Thoracic aorta (tissue), 2 donors: ENCODE measurements at regions not wholly inside any gene's neighbourhood (a gene's known extent, or its start where the extent isn't known, plus 50 kb on each side); places are given as distances from the start of the nearest gene placed in this dataset.

Source experiments
- ATAC-seq: fragments of 150-250 bp; one replicate; pipeline ENCODE4 v1.8.0; 2017; ENCODE audit warnings: low read depth; ENCODE audit not compliant: insufficient number of reproducible peaks, low FRiP score
- DNase-seq: peaks from one replicate; pipeline ENCODE4 v3.0.0-alpha.2; 2020; ENCODE audit warnings: low spot score
- H3K27ac ChIP-seq, 2 donors: fragments of 200-600 bp; sonication (generic); 1 replicate in 1 of 2; 2 replicates in 1 of 2; pipeline ENCODE4 v1.5.1; 2016; ENCODE audit warnings: mild to moderate bottlenecking in 2 of 2, moderate library complexity in 2 of 2
- H3K27me3 ChIP-seq: fragments of 200-600 bp; sonication (generic); replicated peaks from 2 replicates; pipeline ENCODE4 v1.6.0; 2016; ENCODE audit warnings: mild to moderate bottlenecking; ENCODE audit not compliant: insufficient read depth
- H3K36me3 ChIP-seq: fragments of 200-600 bp; sonication (generic); one replicate; pipeline ENCODE4 v1.5.1; 2016
- H3K4me1 ChIP-seq, 2 donors: fragments of 200-600 bp; sonication (generic); 1 replicate in 1 of 2; 2 replicates in 1 of 2; pipeline versions ENCODE4 v1.5.1 to v1.6.0; 2016; ENCODE audit warnings: low read depth in 2 of 2, mild to moderate bottlenecking in 1 of 2; ENCODE audit not compliant: control insufficient read depth in 1 of 2
- H3K4me3 ChIP-seq: fragments of 200-600 bp; sonication (generic); 2 replicates; pipeline ENCODE4 v1.5.1; 2016; ENCODE audit warnings: mild to moderate bottlenecking
- H3K9me3 ChIP-seq: fragments of 200-600 bp; sonication (generic); 2 replicates; pipeline ENCODE4 v1.5.1; 2016
- TF ChIP-seq, protein P1 (sequence below): fragments of 200-600 bp; sonication (generic); IDR thresholded peaks from one replicate; pipeline ENCODE4 v1.5.1; 2019; ENCODE audit warnings: antibody characterized with exemption

DNA sequence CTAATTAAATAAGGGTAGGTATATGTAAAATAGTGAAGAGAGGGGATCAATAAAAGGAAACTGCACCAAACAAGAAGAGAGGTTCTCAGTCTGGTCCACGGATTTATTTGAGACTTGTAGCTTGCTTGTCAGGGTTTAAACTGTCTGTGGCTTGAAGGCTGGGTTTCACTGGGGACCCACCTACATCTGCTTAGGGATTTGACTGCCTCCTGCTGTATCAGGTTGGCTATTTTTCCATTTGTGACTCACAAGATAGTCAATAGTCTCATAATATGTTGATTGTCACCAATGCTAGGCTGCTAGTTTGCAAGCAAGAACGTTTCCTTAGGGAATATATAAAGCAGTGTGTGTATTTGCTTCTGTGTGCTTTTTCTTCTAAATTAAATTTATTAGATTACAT lies 1950.7 kb upstream of the IGFBP7 start:
- H3K27me3 ChIP-seq, result no peaks in the 10 kb centered on the region
- no peaks in the 10 kb centered on the region for H3K36me3 ChIP-seq
- H3K9me3 ChIP-seq, result no peaks in the 10 kb centered on the region
- H3K27ac ChIP-seq, result no peak overlapping the region
- no peak for ATAC-seq
- H3K4me1 ChIP-seq, result no peaks in the 10 kb centered on the region
- TF ChIP-seq, protein P1, sequence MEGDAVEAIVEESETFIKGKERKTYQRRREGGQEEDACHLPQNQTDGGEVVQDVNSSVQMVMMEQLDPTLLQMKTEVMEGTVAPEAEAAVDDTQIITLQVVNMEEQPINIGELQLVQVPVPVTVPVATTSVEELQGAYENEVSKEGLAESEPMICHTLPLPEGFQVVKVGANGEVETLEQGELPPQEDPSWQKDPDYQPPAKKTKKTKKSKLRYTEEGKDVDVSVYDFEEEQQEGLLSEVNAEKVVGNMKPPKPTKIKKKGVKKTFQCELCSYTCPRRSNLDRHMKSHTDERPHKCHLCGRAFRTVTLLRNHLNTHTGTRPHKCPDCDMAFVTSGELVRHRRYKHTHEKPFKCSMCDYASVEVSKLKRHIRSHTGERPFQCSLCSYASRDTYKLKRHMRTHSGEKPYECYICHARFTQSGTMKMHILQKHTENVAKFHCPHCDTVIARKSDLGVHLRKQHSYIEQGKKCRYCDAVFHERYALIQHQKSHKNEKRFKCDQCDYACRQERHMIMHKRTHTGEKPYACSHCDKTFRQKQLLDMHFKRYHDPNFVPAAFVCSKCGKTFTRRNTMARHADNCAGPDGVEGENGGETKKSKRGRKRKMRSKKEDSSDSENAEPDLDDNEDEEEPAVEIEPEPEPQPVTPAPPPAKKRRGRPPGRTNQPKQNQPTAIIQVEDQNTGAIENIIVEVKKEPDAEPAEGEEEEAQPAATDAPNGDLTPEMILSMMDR, result no peak
- H3K4me3 ChIP-seq, result no peak overlapping the region
- DNase-seq, result no peak

DNA sequence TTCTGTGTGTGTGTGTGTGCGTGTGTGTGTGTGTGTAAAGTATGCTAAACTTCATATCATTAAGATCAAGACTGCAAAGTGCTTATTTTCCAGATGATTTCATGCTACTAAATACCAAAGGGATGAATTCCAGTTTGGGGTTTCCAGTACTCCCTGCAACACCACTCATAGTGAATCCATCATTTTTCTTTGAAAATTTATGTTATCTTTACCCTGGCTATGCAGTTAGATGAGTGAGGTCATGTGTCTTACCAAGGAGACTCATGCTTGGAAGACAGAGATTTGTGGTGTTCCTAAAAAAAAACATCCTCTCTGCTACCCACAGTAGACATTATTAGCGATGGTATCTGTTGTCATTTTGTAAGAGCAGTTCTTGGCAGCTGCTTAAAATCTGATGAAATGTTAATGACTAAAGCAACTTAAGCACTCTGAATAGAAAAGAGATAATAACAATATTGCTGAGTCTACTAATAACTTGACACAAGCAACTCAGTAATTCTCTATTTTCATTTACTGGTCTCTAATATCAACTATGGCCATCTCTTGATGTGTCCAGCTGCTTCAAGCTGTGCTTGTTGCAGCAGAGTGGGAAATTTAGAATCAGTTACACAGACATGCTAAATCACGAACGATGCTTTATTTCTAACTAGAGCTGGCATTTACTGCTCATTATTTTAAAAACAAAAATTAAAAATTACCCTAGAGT lies 1953.0 kb upstream of the IGFBP7 start:
- H3K9me3 ChIP-seq, result no peaks in the 10 kb centered on the region
- no peak for ATAC-seq
- DNase-seq, result no peak
- no peaks in the 10 kb centered on the region for H3K4me1 ChIP-seq
- no peaks in the 10 kb centered on the region for H3K27me3 ChIP-seq
- H3K4me3 ChIP-seq, result no peak overlapping the region
- H3K36me3 ChIP-seq, result no peaks in the 10 kb centered on the region
- no peak overlapping the region for H3K27ac ChIP-seq
- TF ChIP-seq, protein P1, result no peak

DNA sequence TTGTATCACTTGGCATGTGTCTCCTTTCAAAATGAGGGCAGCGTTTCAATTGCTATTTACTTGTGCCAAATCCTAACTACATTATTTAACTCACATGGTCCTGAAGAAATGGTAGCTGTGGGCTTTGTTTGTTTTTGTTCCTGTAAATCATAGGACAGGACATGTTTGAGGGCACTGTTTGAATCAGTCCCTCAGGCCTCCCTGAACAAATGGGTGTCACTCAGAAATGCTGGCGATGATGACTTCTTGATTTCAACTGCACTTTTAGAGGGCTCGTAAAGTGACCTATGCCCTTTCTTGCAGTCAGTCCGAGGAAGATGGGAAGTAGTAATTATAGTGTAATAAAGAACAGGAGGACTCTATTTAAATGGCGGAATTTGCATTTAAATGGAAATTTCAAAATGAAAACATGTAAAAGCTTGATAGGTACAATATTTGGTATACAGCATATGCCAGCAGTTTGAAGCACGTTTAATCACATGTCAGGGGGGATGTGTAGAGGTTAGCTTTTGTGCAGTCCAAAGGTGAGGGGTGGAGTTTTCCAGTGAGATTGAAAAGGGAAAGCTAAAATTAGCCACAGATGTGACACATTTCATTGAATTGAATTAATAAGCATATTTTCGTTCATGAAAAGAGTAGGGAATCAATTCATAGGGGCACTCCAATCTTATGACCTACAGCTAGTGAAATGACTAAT lies 1958.7 kb upstream of the IGFBP7 start:
- no peak for DNase-seq
- TF ChIP-seq, protein P1, result no peak
- Histone ChIP-seq H3K9me3 (no peaks in the 10 kb centered on the region), H3K27ac (no peak overlapping the region), H3K36me3 (no peaks in the 10 kb centered on the region), H3K4me3 (no peak overlapping the region), H3K27me3 (no peaks in the 10 kb centered on the region), H3K4me1 (peaks cover 0 to 6% of the 10 kb centered on the region in 2 donors)
- ATAC-seq, result no peak

DNA sequence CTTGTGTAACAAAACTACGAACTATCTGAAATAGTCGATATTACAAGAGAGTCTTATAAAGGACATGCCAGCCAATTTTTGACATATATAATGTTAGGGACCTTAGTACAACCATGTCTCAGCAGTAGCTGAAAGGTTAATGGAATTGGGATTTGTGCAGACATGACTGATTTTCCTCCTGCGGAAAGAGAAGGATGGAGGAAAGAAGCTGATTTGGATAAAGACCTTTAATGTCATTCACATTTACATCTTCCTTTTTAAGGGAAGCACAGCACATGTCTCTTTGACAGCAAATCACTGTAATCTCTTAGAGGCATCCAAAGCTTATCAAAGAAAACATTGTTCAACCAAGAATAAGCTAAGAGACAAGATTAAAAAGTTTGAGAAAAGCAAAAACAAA lies 1976.2 kb upstream of the IGFBP7 start:
- no peak overlapping the region for H3K27ac ChIP-seq
- TF ChIP-seq, protein P1, result no peak
- no peak for DNase-seq
- ATAC-seq, result no peak
- no peaks in the 10 kb centered on the region for H3K27me3 ChIP-seq
- no peaks in the 10 kb centered on the region for H3K36me3 ChIP-seq
- no peaks in the 10 kb centered on the region for H3K9me3 ChIP-seq
- no peak overlapping the region for H3K4me3 ChIP-seq
- H3K4me1 ChIP-seq, result no peaks in the 10 kb centered on the region

- H3K27me3 ChIP-seq, result no peaks in the 10 kb centered on the region
- H3K27ac ChIP-seq, result no peak overlapping the region
- TF ChIP-seq, protein P1, result no peak
- ATAC-seq (no peak), DNase-seq (no peak)
- H3K4me1 ChIP-seq, result no peaks in the 10 kb centered on the region
- H3K36me3 ChIP-seq, result no peaks in the 10 kb centered on the region
- H3K9me3 ChIP-seq, result no peaks in the 10 kb centered on the region
- no peak overlapping the region for H3K4me3 ChIP-seq
These were observed 1981.3 kb upstream of the IGFBP7 start for GRCh38 chr4:59091146-59092142.
